ENCODE measurements at regions not wholly inside any gene's neighbourhood (a gene's known extent, or its start where the extent isn't known, plus 50 kb on each side); places are given as distances from the start of the nearest gene placed in this dataset.

GRCh38 chr2:142290931-142291330 is 160.1 kb upstream of the LRP1B start:
- H3K27ac ChIP-seq (ENCODE audit: insufficient read length, low read depth, low read length) = no peak overlapping the region
- no peak overlapping the region for H3K4ac ChIP-seq (ENCODE audit: low read depth, low read length)
- no peak overlapping the region for H4K8ac ChIP-seq (replicated peaks; ENCODE audit: insufficient read length, low read depth, low read length)
- H4K91ac ChIP-seq (ENCODE audit: insufficient read length, low read depth, low read length) = no peak overlapping the region
- H3K4me1 ChIP-seq (ENCODE audit: insufficient read depth, low read length) = no peaks in the 10 kb centered on the region
- H3K27me3 Mint-ChIP-seq (ENCODE audit: low read depth) = no peaks in the 10 kb centered on the region
- no peaks in the 10 kb centered on the region for H3K79me1 ChIP-seq (ENCODE audit: insufficient read depth, low read depth, low read length, poor library complexity, severe bottlenecking)
- H3K9ac ChIP-seq (ENCODE audit: extremely low read depth, insufficient read length, low read length) = no peak overlapping the region
- H2BK12ac ChIP-seq (ENCODE audit: insufficient read length, low read depth, low read length) = no peak overlapping the region
- H4K5ac ChIP-seq (ENCODE audit: insufficient read length, low read depth, low read length) = no peak overlapping the region
- no peak for DNase-seq
- no CpG with 5 or more reads among the region's 3 CpGs for WGBS (ENCODE audit: extremely low coverage, insufficient read length, low lambda C conversion rate)
- H3K27me3 ChIP-seq (ENCODE audit: insufficient read depth, low read length) = no peaks in the 10 kb centered on the region
- no peak overlapping the region for H2BK20ac ChIP-seq (ENCODE audit: low read depth, low read length, poor library complexity, severe bottlenecking)
- H3K36me3 Mint-ChIP-seq (ENCODE audit: insufficient read depth in 1 of 3, low read depth in 3 of 3) = no peaks in the 10 kb centered on the region; a peak in 1 of 7 replicates
- H3K56ac ChIP-seq (ENCODE audit: insufficient read length, low read depth, low read length) = no peak overlapping the region
- no peak for TF ChIP-seq CTCF (conservative IDR thresholded peaks at IDR 0.05)
- H3K18ac ChIP-seq (ENCODE audit: insufficient read length, low read depth, low read length) = no peak overlapping the region
- no peaks in the 10 kb centered on the region for H4K20me1 ChIP-seq (ENCODE audit: control insufficient read depth, insufficient read depth, insufficient read length)
- no peak overlapping the region for H3K23ac ChIP-seq (ENCODE audit: insufficient read length, low read depth, low read length)
- no peak overlapping the region for H2AK5ac ChIP-seq (ENCODE audit: insufficient read length, low read length)
- no peaks in the 10 kb centered on the region for H3K79me2 ChIP-seq (ENCODE audit: insufficient read depth, low read length)
- no peak overlapping the region for H3K14ac ChIP-seq (ENCODE audit: insufficient read depth, low read length)
- H3K4me3 Mint-ChIP-seq = no peak overlapping the region
- H3K4me2 ChIP-seq (ENCODE audit: insufficient read depth, insufficient read length, low read length) = no peak overlapping the region
- H3K9me3 ChIP-seq (ENCODE audit: control insufficient read depth, low read depth, low read length) = no peaks in the 10 kb centered on the region
- no peaks in the 10 kb centered on the region for H3K9me3 Mint-ChIP-seq
- H3T11ph ChIP-seq (ENCODE audit: low read length) = no peak overlapping the region
- H2BK120ac ChIP-seq (ENCODE audit: low read depth, low read length, poor library complexity, severe bottlenecking) = no peak overlapping the region
- no peak overlapping the region for H3K27ac Mint-ChIP-seq
- no peak overlapping the region for H2BK5ac ChIP-seq (ENCODE audit: insufficient read length, low read length)
- no peaks in the 10 kb centered on the region for H3K23me2 ChIP-seq (ENCODE audit: insufficient read length, low read depth, low read length, poor library complexity, severe bottlenecking)
- peaks cover 6 to 9% of the 10 kb centered on the region in 2 experiments for H3K4me1 Mint-ChIP-seq
- H2BK15ac ChIP-seq (ENCODE audit: low read depth, low read length) = no peak overlapping the region
- H2AFZ ChIP-seq (ENCODE audit: low read length) = no peak overlapping the region

Data from H9 (cell line).